Upper lobe of left lung (tissue), 4 donors: ENCODE measurements at regions not wholly inside any gene's neighbourhood (a gene's known extent, or its start where the extent isn't known, plus 50 kb on each side); places are given as distances from the start of the nearest gene placed in this dataset.

Experiments used
- EP300 ChIP-seq, 4 donors: sonication (generic); formaldehyde crosslinking; IDR thresholded peaks; one replicate each; pipeline ENCODE4 v1.5.1; 2017; ENCODE audit warnings: antibody characterized with exemption in 4 of 4, control low read depth in 2 of 4
- POLR2A ChIP-seq, 4 donors: fragments of 450-650 bp; IDR thresholded peaks; one replicate each; pipeline ENCODE4 v1.5.1; 2016 to 2017; ENCODE audit warnings: antibody characterized with exemption in 4 of 4, mild to moderate bottlenecking in 2 of 4
- POLR2AphosphoS5 ChIP-seq, 2 donors: sonication (generic); formaldehyde crosslinking; IDR thresholded peaks; one replicate each; pipeline ENCODE4 v1.5.1; 2017; ENCODE audit warnings: antibody characterized with exemption in 2 of 2
- TF ChIP-seq, protein P1 (sequence below), 6 experiments: fragments of 450-650 bp in 4 of 6; fragments of 200-600 bp in 2 of 6; sonication (generic) in 2 of 6; IDR thresholded peaks; one replicate each; pipeline ENCODE4 v1.5.1; 2016 to 2019; ENCODE audit warnings: antibody characterized with exemption in 6 of 6

DNA sequence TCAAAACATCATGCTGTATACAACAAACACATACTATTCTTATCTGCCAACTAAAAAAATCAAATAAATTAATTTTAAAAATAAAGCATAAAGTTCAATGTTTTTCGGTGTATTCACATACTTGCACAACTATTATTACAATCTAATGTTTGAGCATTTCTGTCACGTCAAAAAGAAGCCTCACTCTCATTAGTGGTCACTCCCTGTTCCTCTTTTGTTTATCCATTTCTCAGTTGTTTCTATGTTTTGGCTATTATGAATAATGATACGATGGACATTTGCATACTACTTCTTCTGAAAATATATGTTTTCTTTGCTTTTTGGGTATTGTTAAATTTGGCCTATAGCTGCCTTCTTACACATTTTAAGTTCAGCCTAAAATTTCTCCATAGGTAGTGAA, 773.0 kb upstream of the HS6ST1 start:
- TF ChIP-seq, protein P1, sequence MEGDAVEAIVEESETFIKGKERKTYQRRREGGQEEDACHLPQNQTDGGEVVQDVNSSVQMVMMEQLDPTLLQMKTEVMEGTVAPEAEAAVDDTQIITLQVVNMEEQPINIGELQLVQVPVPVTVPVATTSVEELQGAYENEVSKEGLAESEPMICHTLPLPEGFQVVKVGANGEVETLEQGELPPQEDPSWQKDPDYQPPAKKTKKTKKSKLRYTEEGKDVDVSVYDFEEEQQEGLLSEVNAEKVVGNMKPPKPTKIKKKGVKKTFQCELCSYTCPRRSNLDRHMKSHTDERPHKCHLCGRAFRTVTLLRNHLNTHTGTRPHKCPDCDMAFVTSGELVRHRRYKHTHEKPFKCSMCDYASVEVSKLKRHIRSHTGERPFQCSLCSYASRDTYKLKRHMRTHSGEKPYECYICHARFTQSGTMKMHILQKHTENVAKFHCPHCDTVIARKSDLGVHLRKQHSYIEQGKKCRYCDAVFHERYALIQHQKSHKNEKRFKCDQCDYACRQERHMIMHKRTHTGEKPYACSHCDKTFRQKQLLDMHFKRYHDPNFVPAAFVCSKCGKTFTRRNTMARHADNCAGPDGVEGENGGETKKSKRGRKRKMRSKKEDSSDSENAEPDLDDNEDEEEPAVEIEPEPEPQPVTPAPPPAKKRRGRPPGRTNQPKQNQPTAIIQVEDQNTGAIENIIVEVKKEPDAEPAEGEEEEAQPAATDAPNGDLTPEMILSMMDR (IDR thresholded peaks at IDR 0.05): no peak
- no peak for TF ChIP-seq POLR2AphosphoS5 (IDR thresholded peaks at IDR 0.05)
- no peak for TF ChIP-seq EP300 (IDR thresholded peaks at IDR 0.05)
- no peak for TF ChIP-seq POLR2A (IDR thresholded peaks at IDR 0.05)
